ENCODE measurements at regions not wholly inside any gene's neighbourhood (a gene's known extent, or its start where the extent isn't known, plus 50 kb on each side); places are given as distances from the start of the nearest gene placed in this dataset.

- POLR2A ChIA-PET = no interaction called here
- dilution Hi-C loops (cut with MboI; ENCODE audit: extremely low pct_ligation_motif_present, low sequenced_read_pairs) = no loop called here
- no peak overlapping the region for H3K9ac ChIP-seq (replicated peaks; ENCODE audit: extremely low read depth, insufficient read depth, low read length)
Measured at GRCh38 chr5:88956416-88956815, 73.4 kb upstream of the MEF2C start.

More at GRCh38 chr5:88956416-88956815, 73.4 kb upstream of the MEF2C start:
- Histone ChIP-seq H3K4me2 (ENCODE audit: insufficient read depth, low read length) (no peak overlapping the region), H4K20me1 (replicated peaks; ENCODE audit: control insufficient read depth, extremely low read depth, insufficient read depth, low read length) (no peaks in the 10 kb centered on the region), H3K4me1 (ENCODE audit: control insufficient read depth, extremely low read depth, insufficient read depth, low read length) (no peaks in the 10 kb centered on the region), H3K27ac (ENCODE audit: insufficient read depth, low read depth, low read length) (no peak overlapping the region), H3K79me2 (ENCODE audit: control insufficient read depth, insufficient read depth, low read length) (no peaks in the 10 kb centered on the region), H2AFZ (ENCODE audit: low read depth, low read length) (no peak overlapping the region), H3K9me3 (replicated peaks; ENCODE audit: control insufficient read depth, insufficient read depth, low read length) (no peaks in the 10 kb centered on the region), H3K9me1 (replicated peaks; ENCODE audit: control insufficient read depth, extremely low read depth, insufficient read depth, low read length) (no peaks in the 10 kb centered on the region), H3K36me3 (ENCODE audit: control insufficient read depth in 2 of 2, extremely low read depth in 1 of 2, insufficient read depth in 2 of 2, low read length in 2 of 2) (no peaks in the 10 kb centered on the region), H3K27me3 (ENCODE audit: control insufficient read depth in 2 of 2, insufficient read depth in 2 of 2, low read length in 2 of 2) (no peaks in the 10 kb centered on the region), H3K4me3 (replicated peaks in 1 of 3; ENCODE audit: insufficient read depth in 1 of 3, low read depth in 1 of 3, low read length in 3 of 3) (no peak overlapping the region)
- DNase-seq (ENCODE audit: low read depth, low spot score) (no peak), FAIRE-seq (no peak)
- no TSS peak for BruUV-seq (replicated peaks)
- CTCF ChIA-PET = no interaction called here
- TF ChIP-seq EZH2 (IDR thresholded peaks at IDR 0.05; ENCODE audit: borderline replicate concordance, low read depth, low read length, severe bottlenecking) (no peak), MAX (IDR thresholded peaks at IDR 0.05; ENCODE audit: insufficient read depth, insufficient read length) (no peak), JUN (IDR thresholded peaks at IDR 0.05; ENCODE audit: borderline replicate concordance, insufficient read depth, insufficient read length, low read depth) (no peak), POLR2AphosphoS5 (IDR thresholded peaks at IDR 0.05; ENCODE audit: insufficient read depth, low read depth, low read length) (no peak), CTCF (IDR thresholded peaks at IDR 0.05; ENCODE audit: extremely low read depth in 1 of 2, insufficient read depth in 1 of 2, low read depth in 1 of 2, low read length in 2 of 2) (no peak), FOS (IDR thresholded peaks at IDR 0.05; ENCODE audit: borderline replicate concordance, insufficient read depth, low read length) (no peak), MYC (IDR thresholded peaks at IDR 0.05; ENCODE audit: low read depth, low read length) (no peak), POLR2A (IDR thresholded peaks at IDR 0.05; ENCODE audit: low read depth, low read length) (no peak), GATA2 (IDR thresholded peaks at IDR 0.05; ENCODE audit: insufficient read depth, insufficient read length, low read depth, low read length) (no peak)
- intact Hi-C loops (cut with micrococcal nuclease) = no loop called here

Measured in endothelial cell of umbilical vein (primary cell).